Esophagus muscularis mucosa (tissue), 4 donors: ENCODE measurements at regions not wholly inside any gene's neighbourhood (a gene's known extent, or its start where the extent isn't known, plus 50 kb on each side); places are given as distances from the start of the nearest gene placed in this dataset.

Source experiments
- DNase-seq: peaks from one replicate; pipeline ENCODE4 v3.0.0-alpha.2; 2017; ENCODE audit errors: extremely low spot score
- H3K27ac ChIP-seq, 4 donors: fragments of 200-600 bp; sonication (generic); replicated peaks in 1 of 4; 1 replicate in 3 of 4; 2 replicates in 1 of 4; pipeline ENCODE4 v1.5.1; 2016 to 2019; ENCODE audit warnings: mild to moderate bottlenecking in 1 of 4
- H3K27me3 ChIP-seq, 4 donors: fragments of 200-600 bp; sonication (generic); one replicate each; pipeline versions ENCODE4 v1.5.1 to v1.6.0; 2016 to 2019
- H3K36me3 ChIP-seq, 4 donors: fragments of 200-600 bp; sonication (generic); one replicate each; pipeline ENCODE4 v1.5.1; 2016 to 2019
- H3K4me1 ChIP-seq, 4 donors: fragments of 200-600 bp; sonication (generic); one replicate each; pipeline ENCODE4 v1.5.1; 2016 to 2019
- H3K4me3 ChIP-seq, 4 donors: fragments of 200-600 bp; sonication (generic); 1 replicate in 2 of 4; 2 replicates in 2 of 4; pipeline ENCODE4 v1.5.1; 2016 to 2019; ENCODE audit warnings: mild to moderate bottlenecking in 4 of 4, moderate library complexity in 1 of 4
- H3K9me3 ChIP-seq, 4 donors: fragments of 200-600 bp; sonication (generic); 1 replicate in 3 of 4; 2 replicates in 1 of 4; pipeline ENCODE4 v1.5.1; 2016 to 2019
- CTCF ChIP-seq, 3 experiments: fragments of 200-600 bp in 2 of 3; fragments of 450-650 bp in 1 of 3; sonication (generic) in 2 of 3; IDR thresholded peaks; one replicate each; pipeline ENCODE4 v1.5.1; 2017 to 2019; ENCODE audit warnings: antibody characterized with exemption in 3 of 3, mild to moderate bottlenecking in 2 of 3, moderate library complexity in 1 of 3
- EP300 ChIP-seq: sonication (generic); formaldehyde crosslinking; IDR thresholded peaks from one replicate; pipeline ENCODE4 v1.6.1; 2017; ENCODE audit warnings: antibody characterized with exemption
- POLR2A ChIP-seq: fragments of 450-650 bp; IDR thresholded peaks from one replicate; pipeline ENCODE4 v1.6.1; 2017; ENCODE audit warnings: antibody characterized with exemption, moderate library complexity, mild to moderate bottlenecking, low read depth
- POLR2AphosphoS5 ChIP-seq, 2 donors: sonication (generic); formaldehyde crosslinking; IDR thresholded peaks; one replicate each; pipeline ENCODE4 v1.6.1; 2017; ENCODE audit warnings: antibody characterized with exemption in 2 of 2
- WGBS: methylation state at CpG from one replicate; pipeline ENCODE4 v1.1.5; 2018; 5-methylcytosine and 5-hydroxymethylcytosine counted together
- intact Hi-C: fragments of 100-400 bp; cut with DNase I; formaldehyde crosslinking; loops from one replicate; pipeline ENCODE4 v1.15.1; 2023

- Histone ChIP-seq H3K9me3 (no peaks in the 10 kb centered on the region), H3K4me3 (no peak overlapping the region), H3K4me1 (no peaks in the 10 kb centered on the region), H3K27ac (no peak overlapping the region), H3K27me3 (no peaks in the 10 kb centered on the region), H3K36me3 (no peaks in the 10 kb centered on the region)
- DNase-seq = no peak
- TF ChIP-seq CTCF (IDR thresholded peaks at IDR 0.05) = no peak
- TF ChIP-seq POLR2AphosphoS5 (IDR thresholded peaks at IDR 0.05) = no peak
- no peak for TF ChIP-seq EP300
- TF ChIP-seq POLR2A = no peak
- 94% methylated on average over 1 of the region's 1 CpG for WGBS
- intact Hi-C loops = no loop called here
These were observed 76.0 kb upstream of the PTGFRN start for GRCh38 chr1:116833718-116834117.

- 89% methylated on average over 2 of the region's 2 CpGs for WGBS
- intact Hi-C loops = no loop called here
- Histone ChIP-seq H3K27me3 (no peaks in the 10 kb centered on the region), H3K36me3 (no peaks in the 10 kb centered on the region), H3K9me3 (no peaks in the 10 kb centered on the region), H3K27ac (no peak overlapping the region), H3K4me1 (no peaks in the 10 kb centered on the region), H3K4me3 (no peak overlapping the region)
- DNase-seq = no peak
- TF ChIP-seq POLR2AphosphoS5 (IDR thresholded peaks at IDR 0.05) = no peak
- TF ChIP-seq POLR2A = no peak
- TF ChIP-seq CTCF (IDR thresholded peaks at IDR 0.05) = no peak
- no peak for TF ChIP-seq EP300
These were observed 75.1 kb upstream of the PTGFRN start for GRCh38 chr1:116834595-116834994.

- intact Hi-C loops = no loop called here
- WGBS = 96% methylated on average over 4 of the region's 4 CpGs
- H3K4me3 ChIP-seq = no peak overlapping the region
- DNase-seq = no peak
- no peaks in the 10 kb centered on the region for H3K27me3 ChIP-seq
- H3K4me1 ChIP-seq = no peaks in the 10 kb centered on the region
- H3K27ac ChIP-seq = no peak overlapping the region
- no peaks in the 10 kb centered on the region for H3K9me3 ChIP-seq
- TF ChIP-seq POLR2AphosphoS5 (IDR thresholded peaks at IDR 0.05) (no peak), EP300 (no peak)
- no peaks in the 10 kb centered on the region for H3K36me3 ChIP-seq
These were observed 74.6 kb upstream of the PTGFRN start for GRCh38 chr1:116835161-116835560.

GRCh38 chr1:116836099-116836498 is 73.6 kb upstream of the PTGFRN start:
- DNase-seq = no peak
- Histone ChIP-seq H3K4me1 (no peaks in the 10 kb centered on the region), H3K27me3 (no peaks in the 10 kb centered on the region), H3K36me3 (no peaks in the 10 kb centered on the region), H3K4me3 (no peak overlapping the region), H3K27ac (no peak overlapping the region), H3K9me3 (no peaks in the 10 kb centered on the region)
- intact Hi-C loops = no loop called here
- 100% methylated on average over 1 of the region's 1 CpG for WGBS
- no peak for TF ChIP-seq POLR2A
- no peak for TF ChIP-seq CTCF (IDR thresholded peaks at IDR 0.05)
- TF ChIP-seq POLR2AphosphoS5 (IDR thresholded peaks at IDR 0.05) = no peak
- no peak for TF ChIP-seq EP300

- Histone ChIP-seq H3K36me3 (no peaks in the 10 kb centered on the region), H3K9me3 (peaks cover 0 to 5% (median 0%) of the 10 kb centered on the region in 4 donors), H3K4me3 (no peak overlapping the region), H3K4me1 (no peaks in the 10 kb centered on the region), H3K27ac (no peak overlapping the region), H3K27me3 (no peaks in the 10 kb centered on the region)
- 75% methylated on average over 2 of the region's 2 CpGs for WGBS
- no peak for DNase-seq
- TF ChIP-seq POLR2AphosphoS5 (IDR thresholded peaks at IDR 0.05) (no peak), CTCF (IDR thresholded peaks at IDR 0.05) (no peak), EP300 (no peak), POLR2A (no peak)
- intact Hi-C loops = no loop called here
These were observed 68.0 kb upstream of the PTGFRN start for GRCh38 chr1:116841569-116842344.
